ENCODE measurements at regions not wholly inside any gene's neighbourhood (a gene's known extent, or its start where the extent isn't known, plus 50 kb on each side); places are given as distances from the start of the nearest gene placed in this dataset.

DNA sequence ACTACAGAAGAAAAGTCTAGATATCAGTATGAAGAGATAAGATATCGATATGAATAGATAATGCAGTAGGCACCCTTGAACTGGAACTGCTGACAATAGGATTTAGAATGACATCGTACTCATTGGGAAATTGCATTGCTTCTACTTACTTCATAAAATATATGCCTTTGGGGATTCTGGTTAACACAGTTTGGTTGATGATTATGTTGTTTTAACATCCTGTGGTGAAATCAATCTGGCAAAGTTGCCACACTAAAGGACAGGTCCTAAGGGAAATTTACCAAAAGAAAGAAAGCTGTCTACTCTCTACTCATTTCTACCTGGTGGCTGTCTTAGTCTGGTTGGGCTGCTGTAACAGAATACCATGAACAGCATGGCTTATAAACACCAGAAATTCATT is 417.4 kb upstream of the DPH6 start:
- TF ChIP-seq, protein P1, sequence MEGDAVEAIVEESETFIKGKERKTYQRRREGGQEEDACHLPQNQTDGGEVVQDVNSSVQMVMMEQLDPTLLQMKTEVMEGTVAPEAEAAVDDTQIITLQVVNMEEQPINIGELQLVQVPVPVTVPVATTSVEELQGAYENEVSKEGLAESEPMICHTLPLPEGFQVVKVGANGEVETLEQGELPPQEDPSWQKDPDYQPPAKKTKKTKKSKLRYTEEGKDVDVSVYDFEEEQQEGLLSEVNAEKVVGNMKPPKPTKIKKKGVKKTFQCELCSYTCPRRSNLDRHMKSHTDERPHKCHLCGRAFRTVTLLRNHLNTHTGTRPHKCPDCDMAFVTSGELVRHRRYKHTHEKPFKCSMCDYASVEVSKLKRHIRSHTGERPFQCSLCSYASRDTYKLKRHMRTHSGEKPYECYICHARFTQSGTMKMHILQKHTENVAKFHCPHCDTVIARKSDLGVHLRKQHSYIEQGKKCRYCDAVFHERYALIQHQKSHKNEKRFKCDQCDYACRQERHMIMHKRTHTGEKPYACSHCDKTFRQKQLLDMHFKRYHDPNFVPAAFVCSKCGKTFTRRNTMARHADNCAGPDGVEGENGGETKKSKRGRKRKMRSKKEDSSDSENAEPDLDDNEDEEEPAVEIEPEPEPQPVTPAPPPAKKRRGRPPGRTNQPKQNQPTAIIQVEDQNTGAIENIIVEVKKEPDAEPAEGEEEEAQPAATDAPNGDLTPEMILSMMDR (IDR thresholded peaks at IDR 0.05 in 4 of 5, conservative IDR thresholded peaks at IDR 0.05 in 1 of 5) = no peak
- TF ChIP-seq POLR2A (IDR thresholded peaks at IDR 0.05) = no peak
